Activated CD4-positive, alpha-beta T cell treated with anti-CD3 and anti-CD28 coated beads for 48 hours (primary cell): ENCODE measurements at regions not wholly inside any gene's neighbourhood (a gene's known extent, or its start where the extent isn't known, plus 50 kb on each side); places are given as distances from the start of the nearest gene placed in this dataset.

Source experiments
- DNase-seq: peaks from one replicate; pipeline ENCODE4 v3.0.0-alpha.2; 2020

DNA sequence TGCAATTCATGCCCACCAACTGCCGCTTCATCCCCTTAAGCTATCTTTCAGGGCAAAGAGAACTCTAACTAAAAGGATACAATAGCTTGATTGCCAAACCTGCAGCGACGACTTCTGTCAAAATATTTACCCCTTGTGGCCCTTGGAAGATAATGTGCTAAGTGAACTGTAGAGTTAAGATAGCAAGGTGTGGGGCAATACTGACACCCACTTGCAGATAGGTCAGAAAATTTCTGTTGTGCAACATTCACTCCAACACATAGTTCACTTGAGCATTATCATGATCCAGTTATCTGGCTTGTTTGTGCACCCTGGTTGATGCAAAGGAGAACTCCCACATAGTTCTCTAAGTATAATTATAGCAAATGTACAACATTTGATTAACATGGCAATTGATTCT is 55.6 kb downstream of the RHOXF2B start:
- no peak for DNase-seq

DNA sequence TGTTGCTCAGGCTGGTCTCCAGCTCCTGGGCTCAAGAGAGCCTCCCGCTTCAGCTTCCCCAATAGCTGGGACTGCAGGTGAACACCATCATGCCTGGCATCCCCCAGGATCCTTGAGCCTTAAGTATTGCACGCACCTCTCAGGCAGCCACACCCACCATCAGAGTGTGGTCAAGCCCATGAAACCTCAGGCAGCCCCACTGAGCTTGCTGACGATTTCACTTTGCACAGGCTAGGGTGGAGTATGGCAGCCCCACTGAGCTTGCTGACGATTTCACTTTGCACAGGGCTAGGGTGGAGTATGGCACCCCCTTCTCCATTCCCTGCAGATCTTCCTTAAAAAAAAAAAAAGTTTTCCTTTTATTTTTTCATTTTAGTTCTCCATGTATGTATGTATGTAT is 57.2 kb downstream of the RHOXF2B start:
- DNase-seq: no peak

DNA sequence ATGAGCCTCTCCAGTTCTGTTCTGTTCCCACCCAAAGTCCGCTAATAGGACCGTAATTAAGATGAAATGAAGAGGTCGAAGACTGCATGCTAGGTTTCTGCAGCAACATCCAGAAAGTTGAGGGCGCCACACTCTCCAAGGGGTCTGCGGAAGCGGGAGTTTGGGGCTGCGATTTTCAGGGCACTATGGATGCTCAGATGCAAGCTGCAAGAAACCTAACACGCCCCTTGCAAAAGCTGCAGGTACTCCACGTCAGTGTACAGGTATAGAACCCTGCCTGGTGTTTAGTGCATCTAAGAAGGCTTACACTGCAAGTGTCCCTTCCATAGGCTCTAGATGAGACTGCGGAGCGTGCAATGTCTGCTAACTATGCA is 61.4 kb downstream of the RHOXF2B start:
- DNase-seq: no peak

DNA sequence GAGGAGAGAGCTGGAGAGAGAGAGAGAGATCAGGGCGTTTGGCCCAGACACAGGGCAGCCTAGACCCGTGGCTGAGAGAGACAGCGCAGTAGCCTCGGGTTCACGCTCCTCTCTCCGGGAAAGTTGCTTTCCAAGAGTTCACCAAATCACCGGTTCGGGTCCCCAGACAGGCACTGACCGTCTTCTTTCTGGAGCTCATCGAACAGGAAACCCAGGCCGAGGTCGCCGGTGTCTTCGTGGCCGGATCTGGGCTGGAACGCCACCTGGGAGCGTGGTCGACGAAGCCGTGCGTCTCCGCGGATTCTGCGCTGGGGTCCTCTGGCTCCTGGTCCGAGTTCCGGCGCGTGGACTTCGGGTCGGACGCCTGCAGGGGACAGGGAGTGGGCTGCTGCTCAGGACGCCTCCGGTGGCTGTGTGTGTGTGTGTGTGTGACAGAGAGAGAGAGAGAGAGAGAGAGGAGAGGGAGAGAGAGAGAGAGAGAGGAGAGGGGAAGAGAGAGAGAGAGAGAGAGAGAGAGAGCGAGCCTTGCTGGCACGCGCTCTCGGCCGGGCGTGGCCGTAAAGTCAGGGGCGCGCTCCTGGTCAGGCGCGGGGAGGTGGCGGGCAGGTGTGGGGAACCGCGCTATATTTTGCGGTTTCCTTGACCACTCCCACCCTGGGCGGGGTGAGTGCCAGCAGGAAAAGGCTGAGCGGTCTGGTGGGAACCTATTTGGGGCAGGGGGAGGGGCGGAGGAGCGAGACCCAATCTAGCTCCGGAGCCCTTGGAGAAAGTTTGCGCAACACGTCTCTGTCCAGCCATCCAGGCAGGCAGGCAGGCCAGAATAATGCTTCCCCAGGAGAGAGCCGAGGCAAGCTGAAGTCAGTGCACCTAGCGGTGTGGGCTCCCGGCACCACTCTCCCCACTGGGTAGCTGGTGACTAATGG is 62.1 kb downstream of the RHOXF2B start:
- no peak for DNase-seq

DNA sequence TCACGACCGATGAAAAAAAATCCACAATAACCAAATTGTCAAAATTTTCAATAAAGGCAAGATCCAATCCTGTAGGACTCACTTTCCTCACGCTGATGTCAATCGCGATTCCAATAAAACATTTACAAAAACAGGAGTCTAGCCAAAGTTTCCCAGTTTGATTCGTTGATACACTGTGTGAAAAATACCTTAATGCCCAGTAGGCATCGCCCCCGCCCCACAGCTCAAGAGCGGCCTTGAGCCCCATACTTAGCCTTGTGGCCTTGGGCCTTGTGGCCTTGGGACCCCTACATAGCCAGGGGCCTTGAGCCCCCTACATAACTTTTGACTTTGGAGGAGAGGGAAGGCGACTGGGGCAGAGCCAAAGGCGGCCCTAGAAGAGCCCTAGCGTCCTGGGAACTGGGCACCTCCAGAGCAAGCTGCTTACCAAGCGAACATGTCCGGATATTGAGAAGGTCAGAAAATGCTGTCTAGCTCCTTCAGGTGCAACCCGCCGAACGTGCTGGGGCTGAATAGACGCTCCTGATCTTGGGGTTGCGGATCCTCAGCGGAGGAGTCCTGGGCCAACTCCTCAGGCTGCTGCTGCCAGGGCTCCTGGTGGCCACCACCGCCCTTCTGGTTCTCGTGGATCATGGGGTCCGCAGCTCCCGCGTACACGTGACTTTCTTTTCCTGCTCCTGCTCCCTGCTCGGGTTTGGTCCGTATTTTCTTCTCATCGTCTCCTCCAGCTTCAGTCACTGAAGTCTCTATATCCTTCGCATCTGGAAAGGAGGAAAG is 62.9 kb downstream of the RHOXF2B start:
- no peak for DNase-seq

DNA sequence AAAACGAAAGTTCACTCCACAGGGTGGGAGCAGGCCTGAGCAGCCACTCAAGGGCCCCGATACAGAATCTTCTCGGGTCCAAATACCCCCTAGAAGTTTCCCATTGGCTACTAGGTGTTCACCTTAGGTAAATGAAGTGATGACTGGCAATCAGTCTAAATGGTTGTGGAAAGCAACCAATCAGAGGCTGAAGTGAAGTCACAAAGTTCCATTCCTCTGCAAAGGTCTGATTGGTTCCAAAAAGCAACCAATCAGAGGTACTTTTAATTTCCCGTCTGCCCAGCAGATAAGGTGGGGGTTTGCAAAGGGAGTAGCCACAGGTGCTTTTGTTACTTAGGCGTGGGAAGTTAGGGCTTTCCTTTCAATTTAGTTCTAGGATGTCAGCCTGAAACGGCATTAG is 58.2 kb upstream of the NKAP start:
- DNase-seq: no peak

DNA sequence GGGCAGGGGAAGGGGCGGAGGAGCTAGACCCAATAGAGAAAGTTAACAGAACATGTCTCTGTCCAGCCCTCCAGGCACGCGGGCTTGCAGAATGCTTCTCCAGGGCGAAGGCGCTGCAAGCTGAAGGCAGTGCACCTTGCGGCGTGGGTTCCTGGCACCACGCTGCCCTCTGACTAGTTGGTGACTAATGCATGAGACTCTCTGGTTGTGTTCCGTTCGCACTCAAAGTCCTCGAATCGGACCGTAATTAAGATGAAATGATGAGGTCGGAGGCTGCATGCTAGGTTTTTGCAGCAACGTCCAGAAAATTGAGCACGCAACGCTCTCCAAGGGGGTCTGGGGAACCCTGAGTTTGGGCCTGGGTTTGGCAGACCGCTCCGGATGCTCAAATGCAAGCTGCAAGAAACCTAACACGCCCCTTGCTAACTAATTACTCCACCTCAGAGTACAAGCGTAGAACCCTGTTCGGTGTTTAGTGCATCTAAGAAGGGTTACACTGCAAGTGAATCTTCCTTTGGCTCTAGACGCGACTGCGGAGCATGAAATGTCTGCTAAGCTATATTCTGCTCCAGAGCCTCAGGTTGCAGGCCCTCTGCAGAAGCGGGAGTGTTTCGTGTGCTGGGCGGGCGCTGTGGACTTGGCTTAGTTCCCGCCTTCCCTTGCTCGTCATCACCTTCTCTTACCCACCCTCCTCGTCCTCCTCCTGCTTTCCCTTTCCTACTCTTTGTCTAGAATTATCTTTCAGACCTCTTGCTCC is 57.1 kb upstream of the NKAP start:
- DNase-seq: peak; percentile 44

DNA sequence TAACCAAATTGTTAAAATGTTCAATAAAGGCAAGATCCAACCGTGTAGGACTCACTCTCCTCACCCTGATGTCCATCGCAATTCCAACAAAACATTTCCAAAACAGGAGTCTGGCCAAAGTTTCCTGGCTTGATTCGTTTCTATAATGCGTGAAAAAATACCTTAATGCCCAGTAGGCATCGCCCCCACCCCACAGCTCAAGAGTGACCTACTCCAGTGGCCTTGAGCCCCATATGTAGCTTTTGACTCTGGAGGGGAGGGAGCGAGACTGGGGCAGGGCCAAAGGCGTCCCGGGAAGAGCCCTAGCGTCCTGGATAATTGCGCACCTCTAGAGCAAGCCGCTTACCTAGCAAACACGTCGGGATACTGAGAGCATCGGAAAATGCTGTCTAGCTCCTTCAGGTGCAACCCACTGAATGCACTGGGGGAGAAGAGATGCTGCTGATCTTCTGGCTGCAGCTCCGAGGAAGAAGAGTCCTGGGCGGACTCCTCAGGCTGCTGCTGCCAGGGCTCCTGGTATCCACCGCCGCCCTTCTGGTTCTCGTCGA is 55.6 kb upstream of the NKAP start:
- no peak for DNase-seq

DNA sequence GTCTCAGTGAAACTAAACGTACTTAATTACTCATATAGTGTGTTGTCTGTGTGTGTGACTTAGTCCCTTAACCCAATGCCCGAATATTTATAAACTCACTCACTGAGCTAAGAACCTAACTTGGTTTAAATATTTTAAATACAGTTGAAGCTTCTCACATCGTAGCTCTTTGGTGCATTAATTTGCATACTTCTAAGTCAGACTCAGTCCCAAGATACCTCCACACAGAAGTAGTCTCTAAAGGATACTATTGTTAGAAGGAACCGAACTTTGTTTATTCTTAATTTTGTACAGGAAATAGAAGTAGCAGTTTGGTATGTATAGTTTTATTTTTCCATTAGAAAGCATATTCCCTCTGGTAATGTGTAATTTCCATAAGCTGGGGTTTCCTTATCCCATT is 54.0 kb upstream of the NKAP start:
- no peak for DNase-seq

DNA sequence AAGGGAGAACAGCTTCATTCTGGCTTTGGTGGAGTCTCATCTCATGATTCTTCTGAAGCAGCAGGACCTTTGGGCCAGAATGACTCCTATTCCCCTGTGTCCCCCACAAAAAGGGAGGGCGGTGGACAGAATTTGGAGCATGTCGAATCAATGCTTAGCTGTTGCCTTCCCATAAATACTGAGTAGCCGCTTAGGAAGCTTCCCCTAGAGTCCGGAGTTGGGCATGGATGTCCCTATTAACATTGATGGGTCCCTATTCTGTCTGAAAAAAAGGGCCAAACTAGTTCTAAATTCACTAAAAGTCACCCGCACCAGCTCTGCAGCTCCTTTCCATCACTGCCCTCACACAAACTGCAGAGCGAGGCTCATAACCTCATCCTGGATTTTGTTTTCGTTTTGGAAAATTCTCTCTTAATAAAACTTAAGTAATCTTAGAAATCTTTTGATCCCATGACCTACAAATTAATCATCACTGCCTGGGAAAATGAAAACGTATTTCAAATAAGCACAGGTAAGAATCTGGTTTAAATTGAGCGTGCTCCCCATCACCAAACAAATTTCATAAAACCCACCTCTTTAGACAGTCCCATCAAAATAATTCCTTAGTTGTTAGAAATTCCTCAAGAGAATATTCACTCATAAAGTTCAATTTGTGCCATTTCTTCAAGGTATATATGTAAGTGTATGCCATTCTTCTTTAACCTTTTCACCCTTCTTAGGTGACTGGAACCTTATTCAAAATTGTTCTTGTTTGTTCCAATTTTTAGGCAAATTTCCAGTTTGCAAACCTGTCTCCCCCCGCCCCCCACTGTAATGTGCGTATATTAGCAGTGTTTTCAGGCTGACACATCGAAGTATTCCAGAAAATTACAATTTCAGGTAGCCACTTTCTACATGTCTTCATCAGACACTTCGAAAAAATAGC is 53.3 kb upstream of the NKAP start:
- DNase-seq: no peak

DNA sequence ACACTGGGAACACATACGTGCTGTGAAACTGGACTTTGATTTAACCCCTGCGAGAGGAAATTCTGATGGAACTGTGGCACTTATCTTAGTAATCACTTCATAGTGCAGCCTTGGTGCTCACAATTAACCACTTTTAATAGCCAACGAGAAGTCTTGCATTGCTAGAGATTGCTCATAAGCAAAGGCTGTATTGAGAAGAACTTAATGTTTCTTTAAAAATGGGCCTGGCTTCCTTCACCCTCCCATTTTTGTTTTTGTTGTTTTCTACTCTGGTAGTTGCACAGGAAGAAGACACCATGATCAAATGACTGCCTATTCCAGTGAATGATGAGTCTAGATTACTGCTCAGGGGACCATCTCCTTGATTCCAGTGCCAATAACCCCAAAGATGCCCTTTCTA is 52.5 kb upstream of the NKAP start:
- DNase-seq: no peak
